HCT116 (cell line): ENCODE measurements at regions not wholly inside any gene's neighbourhood (a gene's known extent, or its start where the extent isn't known, plus 50 kb on each side); places are given as distances from the start of the nearest gene placed in this dataset.

ENCODE experiments used
- CBX3 ChIP-seq: IDR thresholded peaks from 2 replicates; pipeline ENCODE4 v1.6.1; 2012; ENCODE audit warnings: low read depth
- CTCF ChIP-seq, 3 experiments: fragments of 200-600 bp in 1 of 3; sonication (generic) in 1 of 3; IDR thresholded peaks in 2 of 3; conservative IDR thresholded peaks in 1 of 3; 2 replicates each; pipeline ENCODE4 v1.5.1; 2012 to 2017; ENCODE audit warnings: low read depth in 2 of 3, low read length in 2 of 3, antibody characterized with exemption in 1 of 3, borderline replicate concordance in 1 of 3, control low read depth in 1 of 3, mild to moderate bottlenecking in 1 of 3, mixed read lengths in 1 of 3, mixed run types in 1 of 3, moderate library complexity in 1 of 3; ENCODE audit not compliant: insufficient read depth in 1 of 3
- EZH2 ChIP-seq: fragments of 200-600 bp; sonication (generic); IDR thresholded peaks from 2 replicates; pipeline ENCODE4 v1.6.1; 2017; ENCODE audit warnings: antibody characterized with exemption, mixed run types
- EZH2phosphoT487 ChIP-seq: fragments of 200-600 bp; IDR thresholded peaks from 2 replicates; pipeline ENCODE4 v1.6.1; 2018; ENCODE audit warnings: antibody characterized with exemption, borderline replicate concordance
- FOSL1 ChIP-seq: IDR thresholded peaks from 2 replicates; pipeline ENCODE4 v1.6.1; 2012; ENCODE audit warnings: low read depth
- MAX ChIP-seq: IDR thresholded peaks from 2 replicates; pipeline ENCODE4 v1.6.1; 2012
- POLR2A ChIP-seq: IDR thresholded peaks from 2 replicates; pipeline ENCODE4 v1.7.0; 2011; ENCODE audit warnings: borderline replicate concordance; ENCODE audit not compliant: insufficient read depth, insufficient read length; ENCODE audit errors: extremely low read depth
- POLR2AphosphoS5 ChIP-seq: IDR thresholded peaks from 2 replicates; pipeline ENCODE4 v1.6.1; 2011; ENCODE audit warnings: mild to moderate bottlenecking, low read depth, low read length, moderate library complexity
- REST ChIP-seq: IDR thresholded peaks from 2 replicates; pipeline ENCODE4 v1.6.1; 2012; ENCODE audit warnings: low read depth
- SRF ChIP-seq: IDR thresholded peaks from 2 replicates; pipeline ENCODE4 v1.6.1; 2012; ENCODE audit warnings: low read depth
- ZNF274 ChIP-seq: fragments of 200-500 bp; sonication (Bioruptor generic); IDR thresholded peaks from 2 replicates; pipeline ENCODE4 v1.6.1; 2014; ENCODE audit warnings: mild to moderate bottlenecking, low read depth, low read length, inconsistent platforms

- no peak for TF ChIP-seq POLR2AphosphoS5
- TF ChIP-seq POLR2A, result no peak
- TF ChIP-seq CTCF (IDR thresholded peaks at IDR 0.05 in 2 of 3, conservative IDR thresholded peaks at IDR 0.05 in 1 of 3; ENCODE audit: borderline replicate concordance in 1 of 3, insufficient read depth in 1 of 3, low read depth in 2 of 3, low read length in 2 of 3), result no peak
- TF ChIP-seq EZH2phosphoT487, result no peak
- TF ChIP-seq ZNF274, result no peak
- TF ChIP-seq EZH2, result no peak
- no peak for TF ChIP-seq REST
- TF ChIP-seq CBX3, result no peak
- TF ChIP-seq FOSL1, result no peak
- no peak for TF ChIP-seq MAX
- TF ChIP-seq SRF, result no peak
Measured at GRCh38 chr5:148723143-148723542, 68.8 kb upstream of the HTR4 start.
